HCEC 1CT (cell line): ENCODE measurements at regions not wholly inside any gene's neighbourhood (a gene's known extent, or its start where the extent isn't known, plus 50 kb on each side); places are given as distances from the start of the nearest gene placed in this dataset.
"Not testable (repeated sequence)": the region's sequence is repeated elsewhere in the genome, so short reads cannot be mapped to it uniquely, and the experiment has no call there.

ENCODE experiments used
- DNase-seq: peaks from one replicate; pipeline ENCODE4 v3.0.0-alpha.2; 2017

DNA sequence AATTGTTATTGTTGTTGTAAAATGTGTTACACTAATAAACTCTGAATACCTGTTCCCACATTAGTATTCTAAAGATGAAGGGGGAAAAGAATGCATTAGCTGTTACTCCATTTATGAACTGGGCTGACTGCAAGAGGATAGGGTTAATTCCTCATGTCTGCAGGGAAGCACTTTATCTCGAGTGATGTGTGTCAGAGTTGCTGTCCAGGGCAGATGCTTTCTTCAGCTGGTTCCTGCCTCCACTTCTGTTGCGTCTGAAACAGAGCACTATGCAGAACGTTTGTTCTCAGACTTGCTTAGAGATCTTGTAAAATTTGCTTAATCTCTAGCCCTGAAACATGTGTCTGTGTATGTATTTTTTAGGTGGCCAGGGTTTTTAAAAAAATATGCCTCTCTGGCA lies 318.8 kb downstream of the SPRY2 start:
- DNase-seq = no peak

DNA sequence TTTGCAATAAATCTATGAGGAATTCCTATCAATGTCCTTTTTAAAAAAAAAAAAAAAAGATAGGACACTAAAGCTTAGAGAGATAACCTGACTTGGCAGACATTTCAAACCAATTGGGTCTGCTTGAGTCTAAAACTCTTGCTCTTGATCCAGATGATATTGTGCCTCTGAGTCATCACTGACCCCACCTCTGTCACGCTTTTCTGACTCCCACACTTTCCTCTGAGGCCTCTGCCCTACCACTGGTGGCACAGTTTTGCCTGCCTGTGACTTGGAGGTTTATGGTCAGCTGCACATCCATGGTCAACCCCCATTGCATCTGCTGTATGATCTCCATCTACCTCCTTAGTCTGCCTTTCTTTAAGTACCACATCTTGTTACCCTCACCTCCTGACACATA lies 328.7 kb downstream of the SPRY2 start:
- peak; percentile 24 for DNase-seq

DNA sequence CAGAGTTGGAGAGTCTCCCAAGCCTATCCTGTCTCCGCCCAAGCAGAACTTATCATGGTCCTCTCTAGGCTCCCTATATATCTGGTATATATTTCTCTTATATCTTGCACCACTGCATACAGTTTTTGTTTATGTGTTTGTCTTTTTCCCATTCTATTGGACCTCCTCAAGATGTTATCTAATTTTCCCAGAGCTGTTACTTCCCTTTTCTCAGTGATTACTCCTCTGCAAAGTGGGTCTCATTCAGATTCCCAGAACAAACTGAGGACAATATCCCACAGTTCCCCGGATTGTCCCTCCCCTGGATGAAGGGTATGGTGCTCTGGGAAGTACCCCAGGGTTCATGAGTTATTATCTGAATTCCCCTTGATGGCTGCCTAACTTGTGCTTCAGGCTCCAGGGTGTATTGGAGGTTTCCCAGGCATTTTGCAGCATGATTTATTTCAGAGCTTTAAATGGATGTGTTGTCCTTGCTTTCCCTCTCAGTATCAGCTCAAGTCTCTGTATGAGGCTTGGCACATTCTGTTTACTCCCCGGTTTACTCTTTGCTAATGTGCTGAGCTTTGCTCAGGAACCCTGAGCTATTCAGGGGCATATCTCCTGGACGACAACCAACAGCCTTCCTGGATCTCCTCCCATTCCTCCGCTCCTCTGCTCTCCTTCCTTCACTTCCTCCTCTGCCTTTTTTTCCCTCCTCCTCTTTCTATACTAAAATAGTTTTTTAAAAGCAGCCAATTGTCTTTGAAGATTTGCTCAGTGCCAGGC lies 329.3 kb downstream of the SPRY2 start:
- DNase-seq = no peak

GRCh38 chr13:80010846-80011245 lies 330.1 kb downstream of the SPRY2 start:
- DNase-seq = no peak

- DNase-seq = no peak
Measured at GRCh38 chr13:80010286-80010831, 330.6 kb downstream of the SPRY2 start.

DNA sequence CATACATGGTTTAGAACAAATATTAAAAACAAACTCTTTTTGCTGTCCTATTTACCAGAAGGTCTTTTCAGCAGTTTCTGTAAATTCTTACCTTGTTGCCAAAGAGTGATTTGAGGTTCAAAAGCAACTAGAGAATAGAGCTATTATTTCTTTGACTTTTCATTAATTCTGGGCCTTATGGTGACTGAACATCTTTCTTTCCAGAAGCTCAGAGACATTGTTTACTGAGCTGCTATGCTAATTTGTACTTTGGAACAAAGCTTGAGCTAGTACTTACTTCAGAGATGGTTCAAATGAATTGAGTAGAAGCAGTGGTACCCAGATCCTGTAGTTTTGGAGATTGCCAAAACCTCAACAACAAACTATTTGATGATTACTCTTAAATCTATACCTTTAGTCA lies 331.2 kb downstream of the SPRY2 start:
- DNase-seq = no peak

- DNase-seq = no peak
Measured at GRCh38 chr13:80006940-80007339, 334.0 kb downstream of the SPRY2 start.

DNA sequence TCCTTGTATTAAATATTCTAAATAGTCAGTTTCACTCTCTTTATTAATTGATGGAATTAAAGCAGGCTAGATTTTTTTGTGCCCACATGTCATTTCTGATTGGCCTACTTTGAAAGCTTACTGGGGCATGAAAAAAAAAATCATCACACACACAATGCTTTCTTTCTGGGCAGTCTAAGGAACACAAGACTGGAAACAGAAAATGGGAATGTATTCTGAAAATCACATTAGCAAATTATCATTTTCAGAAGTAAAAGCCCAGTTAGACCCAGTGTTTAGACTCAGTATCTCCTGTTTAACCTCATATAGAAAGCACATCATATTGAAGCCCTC lies 339.4 kb downstream of the SPRY2 start:
- no peak for DNase-seq

DNA sequence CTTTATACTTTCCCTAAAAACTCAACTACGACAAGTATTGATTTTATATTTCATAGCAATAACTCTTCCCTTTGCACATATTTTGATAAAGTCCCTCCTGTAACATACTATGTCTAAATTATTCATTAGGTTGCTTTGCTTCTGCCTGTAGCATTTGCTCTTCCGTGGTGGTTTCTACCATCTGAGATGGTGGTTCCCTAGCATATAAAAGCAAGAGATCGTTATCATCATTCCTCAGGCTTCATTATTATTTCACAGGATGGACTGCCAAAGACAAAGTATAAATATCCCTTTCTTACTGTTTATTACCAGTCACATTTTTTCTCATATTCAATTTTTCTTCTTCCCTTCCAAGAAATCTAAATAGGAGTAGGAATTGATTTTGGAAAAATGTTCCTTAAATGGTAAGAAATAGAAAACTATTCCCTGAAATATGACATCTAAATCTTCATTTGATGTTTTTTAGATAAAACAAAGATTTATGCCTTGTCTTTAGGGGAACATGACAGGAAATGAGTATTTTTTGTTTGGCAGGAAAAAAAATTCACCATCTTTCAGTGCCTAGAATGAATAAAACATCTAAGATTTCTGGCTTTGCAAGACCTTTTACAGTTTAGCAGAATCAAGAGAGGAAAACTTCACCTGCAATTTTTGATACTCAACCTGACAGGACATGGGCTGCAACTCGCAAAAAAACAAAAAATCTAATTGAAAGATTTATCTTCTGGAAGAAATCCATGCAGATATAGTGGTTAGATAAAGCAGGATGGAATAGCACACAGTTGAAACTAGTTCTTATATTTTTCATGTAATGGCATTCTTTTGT lies 340.0 kb downstream of the SPRY2 start:
- no peak for DNase-seq

DNA sequence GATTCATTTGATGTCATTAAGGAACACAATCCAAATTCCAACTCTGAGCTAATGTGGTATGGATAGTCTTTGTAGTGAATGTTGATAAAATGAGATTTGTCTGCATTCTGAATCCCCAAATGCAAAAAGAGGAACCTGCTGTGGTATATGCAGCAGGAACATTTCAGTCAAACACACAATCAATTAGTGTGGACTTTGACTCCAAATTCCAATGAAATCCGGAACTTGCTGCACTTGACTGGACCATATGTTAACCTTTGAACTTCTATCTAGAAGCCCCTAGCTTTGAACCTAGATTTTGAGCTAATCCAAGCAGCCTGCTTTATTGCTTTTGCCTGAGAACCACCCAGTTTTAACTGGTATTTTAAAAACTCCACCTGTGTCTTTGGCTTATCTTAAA lies 341.3 kb downstream of the SPRY2 start:
- DNase-seq = no peak

- no peak for DNase-seq
Measured at GRCh38 chr13:79998381-79998880, 342.5 kb downstream of the SPRY2 start.

DNA sequence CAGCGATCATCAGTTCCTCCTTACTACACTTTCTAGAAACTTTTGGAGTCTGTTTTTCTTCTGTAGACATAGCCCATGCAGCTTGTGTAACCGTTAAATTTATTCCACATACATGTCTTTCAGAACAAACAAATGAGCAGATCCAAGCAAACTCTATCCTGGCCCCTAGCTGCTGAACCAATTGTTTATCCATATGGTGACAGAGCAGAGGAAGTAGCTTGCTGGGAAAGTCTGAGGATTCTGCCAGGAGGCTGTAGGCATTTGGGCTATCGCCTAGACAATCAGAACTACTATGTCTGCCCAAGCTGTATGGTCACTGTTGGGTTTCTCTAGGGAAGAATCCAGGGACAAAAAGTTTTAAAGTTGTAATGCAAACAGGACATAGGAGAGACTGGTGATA lies 343.7 kb downstream of the SPRY2 start:
- DNase-seq = no peak

DNA sequence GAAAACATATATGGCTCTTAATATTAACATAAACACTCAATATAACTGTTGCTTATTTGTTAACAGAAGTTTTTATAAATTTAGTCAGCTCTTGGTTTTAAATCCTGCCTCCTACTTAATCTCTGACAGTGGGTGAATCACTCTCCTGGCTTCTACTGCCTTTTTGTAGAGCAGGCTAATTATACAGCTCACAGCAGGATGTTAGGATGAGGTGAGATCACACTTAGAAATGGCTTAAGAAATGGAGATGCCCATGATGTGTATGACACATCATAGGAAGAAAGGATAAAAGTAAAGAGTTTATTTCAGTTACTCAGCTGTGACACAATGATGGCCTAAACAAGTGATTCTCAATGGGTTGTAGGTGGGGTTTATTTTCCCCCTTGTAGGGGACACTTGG lies 345.6 kb downstream of the SPRY2 start:
- peak; percentile 93 for DNase-seq

- DNase-seq = no peak
Measured at GRCh38 chr13:79992111-79992510, 348.8 kb downstream of the SPRY2 start.

GRCh38 chr13:79990048-79990447 lies 350.9 kb downstream of the SPRY2 start:
- no peak for DNase-seq

GRCh38 chr13:79989217-79989661 lies 351.7 kb downstream of the SPRY2 start:
- DNase-seq = peak; percentile 50

DNA sequence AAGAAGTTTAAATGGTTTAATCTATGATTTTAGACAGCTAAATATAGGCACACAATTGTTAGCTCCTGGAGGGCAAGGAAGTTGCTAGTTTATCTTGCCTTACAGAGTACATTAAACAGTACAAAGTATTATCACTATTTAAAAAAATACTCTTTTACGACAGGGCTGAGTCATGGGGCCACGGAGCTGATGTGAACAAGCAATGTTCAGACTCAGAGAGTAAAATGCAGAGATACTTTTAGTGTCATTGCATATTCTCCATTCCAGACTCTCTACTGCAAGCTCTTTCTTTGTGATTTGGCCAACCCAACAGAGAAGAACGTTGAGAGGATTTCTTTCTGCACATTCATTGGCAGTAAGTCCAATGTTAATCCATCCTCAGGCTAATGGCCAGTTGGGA lies 352.4 kb downstream of the SPRY2 start:
- DNase-seq = peak; percentile 68

DNA sequence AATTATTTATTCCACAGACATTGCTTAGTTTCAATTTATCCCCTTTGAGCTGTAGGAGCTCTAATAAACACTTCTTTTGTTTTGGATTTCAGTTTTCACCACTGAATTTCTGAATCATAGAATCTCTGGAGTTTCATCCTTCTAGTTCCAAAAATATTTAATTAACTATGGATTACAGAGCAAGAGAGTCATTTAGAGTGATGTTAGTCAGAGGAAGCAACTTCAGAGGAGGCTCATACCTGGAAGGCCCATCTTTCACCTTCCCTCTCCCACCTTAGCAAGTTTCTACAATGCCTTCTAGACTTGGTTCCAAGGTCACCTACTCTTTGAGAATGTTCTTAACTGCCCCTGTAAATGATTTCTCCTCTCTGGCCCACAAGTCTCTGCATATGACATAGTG lies 353.2 kb downstream of the SPRY2 start:
- DNase-seq = no peak

- DNase-seq = peak; percentile 13
Measured at GRCh38 chr13:79987323-79987722, 353.6 kb downstream of the SPRY2 start.

DNA sequence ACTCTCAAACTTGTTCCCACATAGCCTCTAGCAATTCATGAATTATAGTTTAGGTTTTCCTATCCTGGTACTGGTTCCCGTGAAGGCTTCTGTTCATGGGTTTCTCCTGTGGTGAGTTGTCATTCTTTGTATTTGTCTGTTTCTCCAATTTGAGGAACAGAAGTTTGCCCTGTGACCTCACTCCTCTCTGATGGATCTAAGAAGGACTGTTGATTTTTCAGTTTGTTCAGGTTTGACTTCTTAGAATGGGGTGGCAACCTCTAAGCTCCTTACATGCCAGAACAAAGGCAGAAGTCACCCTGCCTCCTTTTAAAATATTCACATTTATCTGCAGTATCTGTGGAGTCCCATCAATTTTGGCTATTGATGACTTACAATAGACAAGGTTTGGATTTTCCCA lies 354.0 kb downstream of the SPRY2 start:
- DNase-seq = no peak

DNA sequence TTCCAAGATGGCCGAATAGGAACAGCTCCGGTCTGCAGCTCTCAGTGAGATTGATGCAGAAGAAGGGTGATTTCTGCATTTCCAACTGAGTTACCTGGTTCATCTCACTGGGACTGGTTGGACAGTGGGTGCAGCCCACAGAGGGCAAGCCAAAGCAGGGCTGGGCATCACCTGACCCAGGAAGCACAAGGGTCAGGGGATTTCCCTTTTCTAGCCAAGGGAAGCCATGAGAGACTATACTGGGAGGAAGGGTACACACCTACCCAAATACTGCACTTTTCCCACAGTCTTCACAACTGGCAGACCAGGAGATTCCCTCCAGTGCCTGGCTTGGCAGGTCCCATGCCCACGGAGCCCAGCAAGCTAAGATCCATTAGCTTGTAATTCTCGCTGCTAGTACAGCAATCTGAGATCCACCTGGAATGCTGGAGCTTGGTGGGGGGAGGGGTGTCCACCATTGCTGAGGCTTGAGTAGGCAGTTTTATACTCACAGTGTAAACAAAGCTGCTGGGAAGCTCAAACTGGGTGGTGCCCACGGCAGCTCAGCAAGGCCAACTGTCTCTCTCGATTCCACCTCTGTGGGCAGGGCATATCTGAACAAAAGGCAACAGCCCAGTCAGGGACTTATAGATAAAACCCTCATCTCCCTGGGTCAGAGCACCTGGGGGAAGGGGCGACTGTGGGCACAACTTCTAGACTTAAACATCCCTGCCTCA lies 365.8 kb downstream of the SPRY2 start:
- not testable (repeated sequence) for DNase-seq

GRCh38 chr13:79973533-79973963 lies 367.4 kb downstream of the SPRY2 start:
- no peak for DNase-seq

DNA sequence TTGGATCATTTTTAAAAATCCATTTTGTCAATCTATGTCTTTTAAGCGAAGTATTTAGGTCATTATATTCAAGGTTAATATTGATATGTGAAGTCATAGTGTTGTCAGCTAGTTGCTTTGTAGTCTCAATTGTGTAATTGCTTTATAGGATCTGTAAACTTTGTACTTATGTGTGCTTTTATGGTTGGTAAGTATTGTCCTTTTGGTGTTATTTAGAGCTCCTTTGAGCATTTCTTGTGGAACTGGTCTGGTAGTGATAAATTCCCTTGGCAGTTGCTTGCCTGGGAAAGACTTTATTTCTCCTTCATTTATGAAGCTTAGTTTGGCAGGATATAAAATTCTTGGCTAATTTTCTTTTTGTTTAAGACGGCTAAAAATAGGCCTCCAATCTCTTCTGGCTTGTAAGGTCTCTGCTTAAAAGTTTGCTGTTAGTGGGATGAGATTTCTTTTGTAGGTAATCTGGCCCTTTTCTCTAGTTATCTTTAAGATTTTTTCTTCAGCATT lies 368.8 kb downstream of the SPRY2 start:
- DNase-seq = no peak
